ENCODE measurements at regions not wholly inside any gene's neighbourhood (a gene's known extent, or its start where the extent isn't known, plus 50 kb on each side); places are given as distances from the start of the nearest gene placed in this dataset.

GRCh38 chr6:147782302-147782701, 273.8 kb downstream of the SAMD5 start:
- no peak for TF ChIP-seq CTCF (conservative IDR thresholded peaks at IDR 0.05; ENCODE audit: low read depth, low read length)
- no peak for TF ChIP-seq POLR2A (IDR thresholded peaks at IDR 0.05; ENCODE audit: low read depth, low read length)
- no peak for TF ChIP-seq CHD1 (IDR thresholded peaks at IDR 0.05; ENCODE audit: low read depth, low read length)
- no peak for TF ChIP-seq ELK1 (IDR thresholded peaks at IDR 0.05; ENCODE audit: borderline replicate concordance, low read depth, low read length)
- TF ChIP-seq MXI1 (IDR thresholded peaks at IDR 0.05; ENCODE audit: borderline replicate concordance, low read depth, low read length): no peak
- no peak; the same call in 1 of the 2 replicates for TF ChIP-seq BHLHE40 (IDR thresholded peaks at IDR 0.05; ENCODE audit: low read depth, low read length)
- peak; percentile 13; the same call in 1 of the 2 replicates for TF ChIP-seq FOS (IDR thresholded peaks at IDR 0.05; ENCODE audit: low read depth, low read length)
- TF ChIP-seq MAZ (IDR thresholded peaks at IDR 0.05; ENCODE audit: borderline replicate concordance, low read depth, low read length): no peak
- TF ChIP-seq RAD21 (IDR thresholded peaks at IDR 0.05; ENCODE audit: low read length): no peak
- no peak for TF ChIP-seq CEBPB (IDR thresholded peaks at IDR 0.05; ENCODE audit: low read depth, low read length)
- no peak for TF ChIP-seq SMC3 (IDR thresholded peaks at IDR 0.05; ENCODE audit: low read depth, low read length)
- peak; percentile 54 for TF ChIP-seq MAFK (IDR thresholded peaks at IDR 0.05; ENCODE audit: low read depth, low read length)
- no peak for TF ChIP-seq USF2 (IDR thresholded peaks at IDR 0.05; ENCODE audit: low read depth, low read length)
- TF ChIP-seq RFX5 (IDR thresholded peaks at IDR 0.05; ENCODE audit: low read depth, low read length): no peak

Data from IMR-90 (cell line).